ENCODE measurements at regions not wholly inside any gene's neighbourhood (a gene's known extent, or its start where the extent isn't known, plus 50 kb on each side); places are given as distances from the start of the nearest gene placed in this dataset.

GRCh38 chr10:30176776-30177533 lies 117.6 kb upstream of the JCAD start:
- Histone ChIP-seq H4K20me1 (ENCODE audit: control insufficient read depth, insufficient read depth, low read depth, low read length) (no peaks in the 10 kb centered on the region), H3K4me3 (ENCODE audit: low read length) (no peak overlapping the region), H3K27ac (ENCODE audit: low read depth, low read length) (no peak overlapping the region), H3K79me2 (ENCODE audit: control insufficient read depth, low read length) (no peaks in the 10 kb centered on the region), H3K4me1 (ENCODE audit: control insufficient read depth, low read length) (no peaks in the 10 kb centered on the region), H3F3A (ENCODE audit: control insufficient read depth, insufficient read depth) (no peaks in the 10 kb centered on the region), H3K4me2 (ENCODE audit: low read length) (no peak overlapping the region), H3K9me3 (ENCODE audit: control insufficient read depth, insufficient read depth, low read length) (no peaks in the 10 kb centered on the region), H3K27me3 (ENCODE audit: control insufficient read depth, low read length) (no peaks in the 10 kb centered on the region), H3K9me2 (replicated peaks; ENCODE audit: control insufficient read depth, low read length) (no peaks in the 10 kb centered on the region), H3K36me3 (ENCODE audit: control insufficient read depth, low read length) (no peaks in the 10 kb centered on the region)
- TF ChIP-seq CTCF (IDR thresholded peaks at IDR 0.05; ENCODE audit: low read depth, low read length, poor library complexity, severe bottlenecking) = no peak
- TF ChIP-seq EZH2phosphoT487 (IDR thresholded peaks at IDR 0.05; ENCODE audit: borderline replicate concordance, low read length) = no peak

- no peaks in the 10 kb centered on the region for H4K20me1 ChIP-seq (ENCODE audit: control insufficient read depth, insufficient read depth, low read depth, low read length)
- H3K4me2 ChIP-seq (ENCODE audit: low read length) = no peak overlapping the region
- no peak for TF ChIP-seq CTCF (IDR thresholded peaks at IDR 0.05; ENCODE audit: low read depth, low read length, poor library complexity, severe bottlenecking)
- TF ChIP-seq EZH2phosphoT487 (IDR thresholded peaks at IDR 0.05; ENCODE audit: borderline replicate concordance, low read length) = no peak
- no peaks in the 10 kb centered on the region for H3K36me3 ChIP-seq (ENCODE audit: control insufficient read depth, low read length)
- no peaks in the 10 kb centered on the region for H3F3A ChIP-seq (ENCODE audit: control insufficient read depth, insufficient read depth)
- H3K27me3 ChIP-seq (ENCODE audit: control insufficient read depth, low read length) = no peaks in the 10 kb centered on the region
- H3K79me2 ChIP-seq (ENCODE audit: control insufficient read depth, low read length) = no peaks in the 10 kb centered on the region
- H3K9me2 ChIP-seq (replicated peaks; ENCODE audit: control insufficient read depth, low read length) = no peaks in the 10 kb centered on the region
- H3K9me3 ChIP-seq (ENCODE audit: control insufficient read depth, insufficient read depth, low read length) = no peaks in the 10 kb centered on the region
- H3K27ac ChIP-seq (ENCODE audit: low read depth, low read length) = no peak overlapping the region
- H3K4me3 ChIP-seq (ENCODE audit: low read length) = no peak overlapping the region
- H3K4me1 ChIP-seq (ENCODE audit: control insufficient read depth, low read length) = no peaks in the 10 kb centered on the region
Observed at GRCh38 chr10:30176182-30176581, 116.8 kb upstream of the JCAD start.

- Histone ChIP-seq H3K36me3 (ENCODE audit: control insufficient read depth, low read length) (no peaks in the 10 kb centered on the region), H3K9me2 (replicated peaks; ENCODE audit: control insufficient read depth, low read length) (no peaks in the 10 kb centered on the region), H4K20me1 (ENCODE audit: control insufficient read depth, insufficient read depth, low read depth, low read length) (no peaks in the 10 kb centered on the region), H3K4me1 (ENCODE audit: control insufficient read depth, low read length) (no peaks in the 10 kb centered on the region), H3K4me3 (ENCODE audit: low read length) (no peak overlapping the region), H3K79me2 (ENCODE audit: control insufficient read depth, low read length) (no peaks in the 10 kb centered on the region), H3K9me3 (ENCODE audit: control insufficient read depth, insufficient read depth, low read length) (no peaks in the 10 kb centered on the region), H3K4me2 (ENCODE audit: low read length) (no peak overlapping the region), H3F3A (ENCODE audit: control insufficient read depth, insufficient read depth) (no peaks in the 10 kb centered on the region), H3K27me3 (ENCODE audit: control insufficient read depth, low read length) (no peaks in the 10 kb centered on the region), H3K27ac (ENCODE audit: low read depth, low read length) (no peak overlapping the region)
- TF ChIP-seq CTCF (IDR thresholded peaks at IDR 0.05; ENCODE audit: low read depth, low read length, poor library complexity, severe bottlenecking) (no peak), EZH2phosphoT487 (IDR thresholded peaks at IDR 0.05; ENCODE audit: borderline replicate concordance, low read length) (no peak)
Observed at GRCh38 chr10:30172673-30173072, 113.3 kb upstream of the JCAD start.
